Ovary (tissue), 7 donors: ENCODE measurements at regions not wholly inside any gene's neighbourhood (a gene's known extent, or its start where the extent isn't known, plus 50 kb on each side); places are given as distances from the start of the nearest gene placed in this dataset.

Experiments
- DNase-seq, 5 donors: peaks; one replicate each; pipeline ENCODE4 v3.0.0-alpha.2; 2019 to 2020
- H3K27ac ChIP-seq, 2 donors: fragments of 200-600 bp; one replicate each; pipeline versions ENCODE4 v1.5.1 to v1.8.0; 2019 to 2022
- H3K27me3 ChIP-seq: fragments of 200-600 bp; one replicate; pipeline ENCODE4 v1.8.0; 2022
- H3K36me3 ChIP-seq: fragments of 200-600 bp; sonication (generic); one replicate; pipeline ENCODE4 v1.5.1; 2019
- H3K4me1 ChIP-seq: one replicate; pipeline ENCODE4 v1.8.1; 2013; ENCODE audit warnings: mild to moderate bottlenecking, moderate library complexity; ENCODE audit not compliant: insufficient read depth
- H3K4me3 ChIP-seq: fragments of 200-600 bp; sonication (generic); one replicate; pipeline ENCODE4 v1.5.1; 2017
- H3K9me3 ChIP-seq, 2 donors: fragments of 200-600 bp in 1 of 2; sonication (generic) in 1 of 2; one replicate each; pipeline versions ENCODE4 v1.5.1 to v1.8.1; 2013 to 2019; ENCODE audit warnings: mild to moderate bottlenecking in 1 of 2, moderate library complexity in 1 of 2
- EP300 ChIP-seq: sonication (generic); formaldehyde crosslinking; IDR thresholded peaks from one replicate; pipeline ENCODE4 v1.6.1; 2017; ENCODE audit warnings: antibody characterized with exemption
- POLR2A ChIP-seq: fragments of 450-650 bp; IDR thresholded peaks from one replicate; pipeline ENCODE4 v1.6.1; 2017; ENCODE audit warnings: antibody characterized with exemption, mild to moderate bottlenecking, moderate library complexity
- WGBS, 3 donors: extraction: QIAGEN DNeasy Blood & Tissue Kit in 1 of 3; methylation state at CpG; one replicate each; pipeline versions ENCODE4 v1.1.5 to v1.1.7; 2013 to 2017; 5-methylcytosine and 5-hydroxymethylcytosine counted together
- intact Hi-C, 4 donors: fragments of 100-400 bp; cut with DNase I; formaldehyde crosslinking; loops; one replicate each; pipeline versions ENCODE4 v1.11.0 to v1.15.1; 2022 to 2023
- TF ChIP-seq, protein P1 (sequence below), 3 donors: fragments of 450-650 bp in 2 of 3; fragments of 200-600 bp in 1 of 3; IDR thresholded peaks; one replicate each; pipeline versions ENCODE4 v1.5.1 to v1.8.0; 2016 to 2022; ENCODE audit warnings: antibody characterized with exemption in 3 of 3, mild to moderate bottlenecking in 1 of 3
- donor health status: DM: no; HTN: no; CAD: no; lungs with moderate emphysema.
- donor health status: DM: no; HTN: no; CAD: no.
- donor health status: Bipolar disorder and iron deficiency.
- donor health status: DM: no; HTN: no; CAD: no.
- donor health status: DM: yes; HTN: yes; CAD: no.

DNA sequence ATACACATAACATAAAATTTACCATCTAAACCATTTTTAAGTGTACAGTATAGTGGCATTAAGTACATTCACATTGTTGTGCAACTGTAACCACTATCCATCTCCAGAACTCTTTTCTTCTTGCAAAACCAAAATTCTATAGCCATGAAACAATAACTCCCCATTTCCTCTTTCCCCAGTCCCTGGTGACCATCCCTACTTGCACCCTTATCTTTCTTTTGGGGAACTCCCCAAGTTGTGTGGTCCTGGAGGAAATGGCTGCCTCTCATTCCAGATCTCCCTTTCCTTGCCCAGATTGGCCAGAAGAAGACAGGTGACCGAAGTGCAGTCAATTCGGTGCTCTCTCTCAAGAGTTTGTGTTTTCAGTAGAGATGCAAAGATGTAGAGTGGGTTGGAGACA lies 389.6 kb upstream of the C1orf87 start:
- no peak for DNase-seq
- no peak overlapping the region for H3K4me3 ChIP-seq
- TF ChIP-seq, protein P1, sequence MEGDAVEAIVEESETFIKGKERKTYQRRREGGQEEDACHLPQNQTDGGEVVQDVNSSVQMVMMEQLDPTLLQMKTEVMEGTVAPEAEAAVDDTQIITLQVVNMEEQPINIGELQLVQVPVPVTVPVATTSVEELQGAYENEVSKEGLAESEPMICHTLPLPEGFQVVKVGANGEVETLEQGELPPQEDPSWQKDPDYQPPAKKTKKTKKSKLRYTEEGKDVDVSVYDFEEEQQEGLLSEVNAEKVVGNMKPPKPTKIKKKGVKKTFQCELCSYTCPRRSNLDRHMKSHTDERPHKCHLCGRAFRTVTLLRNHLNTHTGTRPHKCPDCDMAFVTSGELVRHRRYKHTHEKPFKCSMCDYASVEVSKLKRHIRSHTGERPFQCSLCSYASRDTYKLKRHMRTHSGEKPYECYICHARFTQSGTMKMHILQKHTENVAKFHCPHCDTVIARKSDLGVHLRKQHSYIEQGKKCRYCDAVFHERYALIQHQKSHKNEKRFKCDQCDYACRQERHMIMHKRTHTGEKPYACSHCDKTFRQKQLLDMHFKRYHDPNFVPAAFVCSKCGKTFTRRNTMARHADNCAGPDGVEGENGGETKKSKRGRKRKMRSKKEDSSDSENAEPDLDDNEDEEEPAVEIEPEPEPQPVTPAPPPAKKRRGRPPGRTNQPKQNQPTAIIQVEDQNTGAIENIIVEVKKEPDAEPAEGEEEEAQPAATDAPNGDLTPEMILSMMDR (IDR thresholded peaks at IDR 0.05), result no peak
- TF ChIP-seq POLR2A, result no peak
- no peak for TF ChIP-seq EP300
- no peaks in the 10 kb centered on the region for H3K4me1 ChIP-seq
- H3K27ac ChIP-seq, result no peak overlapping the region
- no peaks in the 10 kb centered on the region for H3K36me3 ChIP-seq
- intact Hi-C loops, result no loop called here
- no peaks in the 10 kb centered on the region for H3K27me3 ChIP-seq
- no peaks in the 10 kb centered on the region for H3K9me3 ChIP-seq
- 85 to 91% (median 87%) methylated on average over 2 of the region's 2 CpGs for WGBS, 3 donors

DNA sequence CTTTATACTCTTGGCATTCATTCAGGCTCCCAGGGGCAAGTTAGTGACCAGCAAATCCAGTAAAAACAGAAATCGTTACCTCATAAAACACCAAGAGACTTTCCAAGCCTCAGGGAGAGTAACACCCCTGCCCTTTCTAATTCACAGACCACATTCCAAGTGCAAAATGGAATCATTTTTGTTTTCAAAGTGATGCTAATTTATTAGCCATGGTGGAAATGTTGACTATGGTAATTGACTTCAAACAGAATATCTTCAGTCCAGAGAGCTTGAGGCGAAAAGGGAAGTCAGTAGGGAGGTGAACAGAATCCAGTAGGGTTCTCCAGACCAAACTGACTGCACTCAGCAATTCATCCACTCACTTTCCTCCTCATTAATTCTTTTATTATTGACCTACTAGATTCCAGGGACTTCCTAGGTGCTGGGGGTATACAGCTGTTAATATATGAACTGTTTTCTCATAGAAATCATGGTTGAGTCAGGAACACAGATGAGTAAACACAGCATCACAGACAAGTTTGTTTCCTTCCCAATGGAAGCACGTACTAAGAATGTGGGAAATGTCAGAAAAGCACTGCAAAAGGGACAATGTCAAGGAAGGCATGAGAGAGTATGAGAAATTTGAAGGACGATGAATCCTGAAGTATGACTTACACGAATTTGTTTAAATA lies 388.5 kb upstream of the C1orf87 start:
- intact Hi-C loops, result no loop called here
- 73 to 81% (median 77%) methylated on average over 5 of the region's 5 CpGs for WGBS, 3 donors
- H3K27ac ChIP-seq, result no peak overlapping the region
- H3K27me3 ChIP-seq, result no peaks in the 10 kb centered on the region
- DNase-seq, result no peak
- no peaks in the 10 kb centered on the region for H3K4me1 ChIP-seq
- H3K9me3 ChIP-seq, result no peaks in the 10 kb centered on the region
- H3K36me3 ChIP-seq, result no peaks in the 10 kb centered on the region
- TF ChIP-seq, protein P1 (IDR thresholded peaks at IDR 0.05), result no peak
- TF ChIP-seq POLR2A, result no peak
- TF ChIP-seq EP300, result no peak
- H3K4me3 ChIP-seq, result no peak overlapping the region

DNA sequence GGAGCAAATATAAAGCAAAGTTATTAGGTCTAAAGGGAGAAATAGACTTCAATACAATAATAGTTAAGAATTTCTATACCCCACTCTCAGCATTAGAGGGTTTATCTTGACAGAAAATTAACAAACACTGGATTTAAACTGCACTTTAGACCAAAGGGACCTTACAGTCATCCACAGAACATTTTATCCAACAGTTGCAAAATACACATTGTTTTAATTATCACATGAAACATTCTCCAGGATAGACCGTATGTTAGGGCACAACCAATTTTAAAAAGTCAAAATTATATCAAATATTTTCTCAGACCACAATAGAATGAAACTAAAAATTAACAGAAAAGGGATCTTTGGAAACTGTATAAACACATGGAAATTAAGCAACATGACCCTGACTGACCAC lies 384.5 kb upstream of the C1orf87 start:
- H3K4me3 ChIP-seq, result no peak overlapping the region
- no peak overlapping the region for H3K27ac ChIP-seq
- intact Hi-C loops, result no loop called here
- TF ChIP-seq, protein P1 (IDR thresholded peaks at IDR 0.05), result no peak
- TF ChIP-seq EP300 (no peak), POLR2A (no peak)
- WGBS, 3 donors, result 55 to 67% (median 65%) methylated on average over 1 of the region's 1 CpG
- no peaks in the 10 kb centered on the region for H3K9me3 ChIP-seq
- H3K4me1 ChIP-seq, result no peaks in the 10 kb centered on the region
- no peaks in the 10 kb centered on the region for H3K36me3 ChIP-seq
- H3K27me3 ChIP-seq, result no peaks in the 10 kb centered on the region
- no peak for DNase-seq

DNA sequence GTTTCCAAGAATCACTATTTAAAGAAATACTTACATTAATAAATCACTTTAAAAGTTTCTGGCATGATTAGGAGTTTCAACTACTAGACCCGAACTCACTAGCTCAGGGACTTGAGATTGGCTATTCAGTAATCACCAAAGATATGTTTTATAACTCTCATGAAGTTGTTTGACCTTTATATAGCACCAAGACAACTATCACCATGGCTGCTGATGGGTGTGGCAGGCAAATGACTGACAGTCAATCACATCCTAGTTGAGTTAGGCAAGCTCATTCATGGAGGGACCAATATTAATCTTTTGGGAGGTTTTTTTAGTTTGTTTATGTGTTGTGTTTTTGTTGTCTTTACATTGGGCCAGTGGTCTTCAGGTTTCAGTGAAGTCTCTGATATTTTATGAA lies 376.3 kb upstream of the C1orf87 start:
- intact Hi-C loops, result no loop called here
- Histone ChIP-seq H3K9me3 (no peaks in the 10 kb centered on the region), H3K27me3 (no peaks in the 10 kb centered on the region), H3K36me3 (no peaks in the 10 kb centered on the region), H3K4me3 (no peak overlapping the region), H3K4me1 (no peaks in the 10 kb centered on the region), H3K27ac (no peak overlapping the region)
- 70 to 86% (median 71%) methylated on average over 1 of the region's 1 CpG for whole genome bisulfite sequencing, 3 donors
- DNase-seq, result no peak
- no peak for TF ChIP-seq EP300
- no peak for TF ChIP-seq POLR2A

DNA sequence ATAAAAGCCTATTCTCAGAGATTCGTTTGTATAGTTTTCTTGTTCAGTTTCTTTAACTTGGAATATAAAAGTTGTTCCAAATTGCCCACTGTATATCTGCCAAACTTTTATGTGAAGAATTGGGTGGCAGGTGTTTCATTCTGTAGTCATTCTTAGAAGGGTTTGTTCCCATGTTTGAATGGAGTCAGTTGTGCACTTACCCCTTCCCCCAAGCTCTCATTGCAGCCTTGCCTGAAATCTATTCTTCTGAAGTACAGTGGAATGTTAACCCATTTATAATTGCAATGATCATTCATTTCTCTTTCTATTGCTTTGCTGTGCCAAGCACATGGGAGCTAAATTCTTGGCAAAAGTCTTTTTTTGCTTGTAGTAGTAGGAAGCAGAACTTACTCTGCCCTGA lies 375.3 kb upstream of the C1orf87 start:
- Histone ChIP-seq H3K36me3 (no peaks in the 10 kb centered on the region), H3K9me3 (no peaks in the 10 kb centered on the region), H3K4me3 (no peak overlapping the region), H3K4me1 (no peaks in the 10 kb centered on the region), H3K27me3 (no peaks in the 10 kb centered on the region), H3K27ac (no peak overlapping the region)
- no peak for DNase-seq
- 62 to 70% (median 67%) methylated on average over 1 of the region's 1 CpG for WGBS, 3 donors
- intact Hi-C loops, result no loop called here
- TF ChIP-seq, protein P1 (IDR thresholded peaks at IDR 0.05), result no peak
- TF ChIP-seq POLR2A, result no peak
- TF ChIP-seq EP300, result no peak
